ENCODE measurements at regions not wholly inside any gene's neighbourhood (a gene's known extent, or its start where the extent isn't known, plus 50 kb on each side); places are given as distances from the start of the nearest gene placed in this dataset.

DNA sequence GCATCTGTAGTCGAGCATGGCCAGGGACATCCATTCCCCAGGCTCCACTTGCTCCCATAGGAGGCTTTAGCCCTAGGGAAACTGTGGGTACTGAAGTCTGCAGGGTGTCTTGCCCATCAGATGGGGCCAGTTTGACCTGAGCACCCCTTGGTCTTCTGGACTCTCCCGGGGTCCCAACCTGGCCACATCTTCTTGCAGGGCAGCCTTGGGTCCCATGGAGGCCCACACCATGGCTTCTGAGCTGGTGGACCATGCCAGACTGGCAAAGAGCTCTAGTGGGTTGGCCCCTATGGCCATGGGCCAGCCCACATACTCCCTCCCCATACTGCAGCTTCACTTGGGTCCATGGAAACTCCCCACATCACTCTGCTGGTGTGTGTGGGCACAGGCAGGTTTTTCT lies 154.4 kb upstream of the PRLR start:
- no peaks in the 10 kb centered on the region for H3K4me1 ChIP-seq
- H3K36me3 ChIP-seq, result no peaks in the 10 kb centered on the region
- H3K27ac ChIP-seq, result no peak overlapping the region
- TF ChIP-seq, protein P1, sequence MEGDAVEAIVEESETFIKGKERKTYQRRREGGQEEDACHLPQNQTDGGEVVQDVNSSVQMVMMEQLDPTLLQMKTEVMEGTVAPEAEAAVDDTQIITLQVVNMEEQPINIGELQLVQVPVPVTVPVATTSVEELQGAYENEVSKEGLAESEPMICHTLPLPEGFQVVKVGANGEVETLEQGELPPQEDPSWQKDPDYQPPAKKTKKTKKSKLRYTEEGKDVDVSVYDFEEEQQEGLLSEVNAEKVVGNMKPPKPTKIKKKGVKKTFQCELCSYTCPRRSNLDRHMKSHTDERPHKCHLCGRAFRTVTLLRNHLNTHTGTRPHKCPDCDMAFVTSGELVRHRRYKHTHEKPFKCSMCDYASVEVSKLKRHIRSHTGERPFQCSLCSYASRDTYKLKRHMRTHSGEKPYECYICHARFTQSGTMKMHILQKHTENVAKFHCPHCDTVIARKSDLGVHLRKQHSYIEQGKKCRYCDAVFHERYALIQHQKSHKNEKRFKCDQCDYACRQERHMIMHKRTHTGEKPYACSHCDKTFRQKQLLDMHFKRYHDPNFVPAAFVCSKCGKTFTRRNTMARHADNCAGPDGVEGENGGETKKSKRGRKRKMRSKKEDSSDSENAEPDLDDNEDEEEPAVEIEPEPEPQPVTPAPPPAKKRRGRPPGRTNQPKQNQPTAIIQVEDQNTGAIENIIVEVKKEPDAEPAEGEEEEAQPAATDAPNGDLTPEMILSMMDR (IDR thresholded peaks at IDR 0.05), result no peak
- no peak overlapping the region for H3K4me3 ChIP-seq
- DNase-seq (ENCODE audit: low spot score in 2 of 2), result no peak
- H3K27me3 ChIP-seq, result no peaks in the 10 kb centered on the region
- intact Hi-C loops (cut with DNase I), result no loop called here
- peaks cover 0 to 4% of the 10 kb centered on the region in 2 donors for H3K9me3 ChIP-seq

DNA sequence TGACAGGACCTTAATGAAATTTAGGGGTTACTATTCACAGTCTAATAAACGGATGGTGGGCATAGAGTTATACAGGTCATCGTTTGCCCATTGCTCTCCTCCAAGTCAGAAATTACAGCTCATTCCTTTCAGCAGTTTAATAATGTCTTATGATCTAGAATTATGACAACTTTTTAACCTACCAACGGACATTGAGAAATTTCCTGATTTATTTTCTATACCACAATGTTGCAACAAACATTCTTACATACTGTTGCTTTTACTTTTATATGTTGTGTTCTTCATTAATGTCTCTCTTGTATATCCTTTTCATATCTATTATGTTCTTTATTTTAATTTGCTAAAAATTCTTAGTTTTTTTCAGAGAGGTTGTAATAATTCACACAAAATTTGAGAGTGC lies 152.8 kb upstream of the PRLR start:
- TF ChIP-seq, protein P1 (IDR thresholded peaks at IDR 0.05), result no peak
- Histone ChIP-seq H3K9me3 (no peaks in the 10 kb centered on the region), H3K27ac (no peak overlapping the region), H3K36me3 (no peaks in the 10 kb centered on the region), H3K4me1 (no peaks in the 10 kb centered on the region), H3K27me3 (no peaks in the 10 kb centered on the region), H3K4me3 (no peak overlapping the region)
- no peak for DNase-seq (ENCODE audit: low spot score in 2 of 2)
- intact Hi-C loops (cut with DNase I), result no loop called here

DNA sequence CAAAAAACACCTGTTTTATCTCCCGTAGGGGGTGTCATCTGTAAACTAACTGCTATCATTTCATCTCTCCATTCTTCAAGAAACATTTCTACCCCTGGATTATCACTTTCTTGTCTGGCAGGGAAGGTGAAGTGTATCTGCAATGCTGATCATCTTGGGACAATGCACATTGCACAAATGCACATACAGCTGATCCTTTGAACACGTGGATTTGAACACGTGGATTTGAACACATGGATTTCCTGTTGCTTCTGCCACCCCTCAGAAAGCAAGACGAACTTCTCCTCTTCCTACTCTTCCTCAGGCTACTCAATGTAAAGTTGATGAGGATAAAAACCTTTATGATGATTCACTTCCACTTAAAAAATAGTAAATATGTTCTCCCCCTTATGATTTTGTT lies 147.4 kb upstream of the PRLR start:
- Histone ChIP-seq H3K36me3 (no peaks in the 10 kb centered on the region), H3K4me3 (no peak overlapping the region), H3K9me3 (no peaks in the 10 kb centered on the region), H3K4me1 (no peaks in the 10 kb centered on the region), H3K27ac (no peak overlapping the region), H3K27me3 (no peaks in the 10 kb centered on the region)
- intact Hi-C loops (cut with DNase I), result no loop called here
- DNase-seq (ENCODE audit: low spot score in 2 of 2), result no peak
- TF ChIP-seq, protein P1 (IDR thresholded peaks at IDR 0.05), result no peak

DNA sequence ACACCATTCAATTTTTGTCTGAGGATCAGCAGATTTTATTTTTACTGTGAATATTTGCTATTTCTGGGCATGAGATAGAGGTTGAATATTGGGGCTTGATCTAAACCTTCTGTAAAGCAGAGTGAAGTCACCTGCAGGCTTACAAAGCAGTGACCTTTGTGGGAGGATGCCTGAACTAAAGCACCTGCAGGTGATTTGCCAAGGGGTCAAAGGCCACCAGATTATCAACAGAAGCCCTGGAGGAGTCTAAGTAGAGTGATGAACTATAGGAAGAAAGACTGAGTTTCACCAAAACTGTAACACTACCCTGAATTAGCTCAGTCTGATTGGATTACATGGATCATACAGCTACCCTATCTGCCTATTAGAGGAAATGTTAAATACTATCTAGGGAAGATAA lies 144.3 kb upstream of the PRLR start:
- intact Hi-C loops (cut with DNase I), result no loop called here
- no peak for DNase-seq (ENCODE audit: low spot score in 2 of 2)
- H3K4me1 ChIP-seq, result no peaks in the 10 kb centered on the region
- no peaks in the 10 kb centered on the region for H3K27me3 ChIP-seq
- H3K27ac ChIP-seq, result no peak overlapping the region
- no peaks in the 10 kb centered on the region for H3K9me3 ChIP-seq
- TF ChIP-seq, protein P1 (IDR thresholded peaks at IDR 0.05), result no peak
- H3K36me3 ChIP-seq, result no peaks in the 10 kb centered on the region
- no peak overlapping the region for H3K4me3 ChIP-seq

DNA sequence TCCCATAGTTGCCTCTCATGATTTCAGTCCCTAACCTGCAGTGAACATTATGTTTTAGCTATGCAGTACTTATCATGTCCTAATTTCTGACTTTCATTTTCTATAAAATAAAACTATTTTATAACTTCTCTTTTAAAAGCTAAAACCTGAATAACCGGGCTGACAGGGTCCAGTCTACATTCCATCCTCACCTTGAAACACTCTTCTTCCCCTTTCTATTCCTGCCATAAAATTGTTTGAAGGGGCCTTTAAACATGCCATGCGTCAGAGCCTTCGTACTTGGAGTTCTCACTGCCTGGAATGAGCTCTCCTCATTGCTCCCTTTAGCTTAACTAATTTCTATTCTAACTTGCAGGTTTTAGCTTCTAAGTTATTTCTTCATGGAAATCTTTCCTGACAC lies 143.0 kb upstream of the PRLR start:
- intact Hi-C loops (cut with DNase I), result no loop called here
- H3K4me1 ChIP-seq, result no peaks in the 10 kb centered on the region
- H3K4me3 ChIP-seq, result no peak overlapping the region
- no peaks in the 10 kb centered on the region for H3K27me3 ChIP-seq
- no peaks in the 10 kb centered on the region for H3K9me3 ChIP-seq
- DNase-seq (ENCODE audit: low spot score in 2 of 2), result no peak
- TF ChIP-seq, protein P1 (IDR thresholded peaks at IDR 0.05), result no peak
- H3K36me3 ChIP-seq, result no peaks in the 10 kb centered on the region
- no peak overlapping the region for H3K27ac ChIP-seq

DNA sequence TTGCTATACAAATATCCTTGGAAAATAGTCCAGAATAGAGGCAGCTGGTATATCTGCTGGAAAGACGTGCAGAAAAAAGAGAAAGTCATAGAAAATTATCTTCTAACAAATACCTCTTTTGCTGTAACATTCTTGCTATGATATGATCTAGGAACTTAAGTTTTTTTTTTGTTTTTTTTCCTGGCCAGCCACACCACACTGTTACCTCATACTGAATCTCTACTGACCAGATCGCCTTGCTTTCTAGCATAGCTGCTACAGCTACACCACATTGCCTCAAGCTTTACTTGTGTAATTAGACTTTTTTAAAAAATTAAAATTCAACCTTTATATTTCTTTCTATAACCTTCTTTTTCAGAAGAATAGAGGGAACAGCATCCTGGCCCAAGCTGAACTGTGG lies 142.2 kb upstream of the PRLR start:
- Histone ChIP-seq H3K36me3 (no peaks in the 10 kb centered on the region), H3K9me3 (no peaks in the 10 kb centered on the region), H3K27ac (no peak overlapping the region), H3K27me3 (no peaks in the 10 kb centered on the region), H3K4me3 (no peak overlapping the region), H3K4me1 (no peaks in the 10 kb centered on the region)
- intact Hi-C loops (cut with DNase I), result no loop called here
- no peak for DNase-seq (ENCODE audit: low spot score in 2 of 2)
- TF ChIP-seq, protein P1 (IDR thresholded peaks at IDR 0.05), result no peak
